Activated naive CD8-positive, alpha-beta T cell treated with anti-CD3 and anti-CD28 coated beads, Interleukin-2, amount 50 U/mL, for 24 hours (primary cell): ENCODE measurements at regions not wholly inside any gene's neighbourhood (a gene's known extent, or its start where the extent isn't known, plus 50 kb on each side); places are given as distances from the start of the nearest gene placed in this dataset.

Source experiments
- ATAC-seq: fragments of 150-1000 bp; cut with Tn5 transposase; one replicate; pipeline ENCODE4 v1.10.0; 2021
- DNase-seq: peaks from one replicate; pipeline ENCODE4 v3.0.0; 2021
- H3K27ac Mint-ChIP-seq: one replicate; pipeline ENCODE4 v1.8.0; 2021; ENCODE audit warnings: mild to moderate bottlenecking, mixed read lengths
- H3K27me3 Mint-ChIP-seq: one replicate; pipeline ENCODE4 v1.8.0; 2021; ENCODE audit warnings: mixed read lengths
- H3K36me3 Mint-ChIP-seq: one replicate; pipeline ENCODE4 v1.8.0; 2021; ENCODE audit warnings: low read depth, mixed read lengths
- H3K4me1 Mint-ChIP-seq: one replicate; pipeline ENCODE4 v1.8.0; 2021; ENCODE audit warnings: mixed read lengths
- H3K4me3 Mint-ChIP-seq: one replicate; pipeline ENCODE4 v1.8.0; 2021; ENCODE audit warnings: mild to moderate bottlenecking, moderate library complexity, mixed read lengths
- H3K9me3 Mint-ChIP-seq: one replicate; pipeline ENCODE4 v1.8.0; 2021; ENCODE audit warnings: mixed read lengths

GRCh38 chr18:8458546-8459215 is 150.6 kb upstream of the RAB12 start:
- ATAC-seq (no peak), DNase-seq (no peak)
- no peaks in the 10 kb centered on the region for H3K36me3 Mint-ChIP-seq
- no peaks in the 10 kb centered on the region for H3K9me3 Mint-ChIP-seq
- H3K27ac Mint-ChIP-seq = no peak overlapping the region
- H3K27me3 Mint-ChIP-seq = no peaks in the 10 kb centered on the region
- no peaks in the 10 kb centered on the region for H3K4me1 Mint-ChIP-seq
- no peak overlapping the region for H3K4me3 Mint-ChIP-seq

GRCh38 chr18:8460748-8461147 is 148.5 kb upstream of the RAB12 start:
- Mint-ChIP-seq H3K27me3 (no peaks in the 10 kb centered on the region), H3K4me1 (no peaks in the 10 kb centered on the region), H3K36me3 (no peaks in the 10 kb centered on the region), H3K4me3 (no peak overlapping the region), H3K9me3 (peaks cover 3% of the 10 kb centered on the region), H3K27ac (no peak overlapping the region)
- ATAC-seq (no peak), DNase-seq (no peak)

DNA sequence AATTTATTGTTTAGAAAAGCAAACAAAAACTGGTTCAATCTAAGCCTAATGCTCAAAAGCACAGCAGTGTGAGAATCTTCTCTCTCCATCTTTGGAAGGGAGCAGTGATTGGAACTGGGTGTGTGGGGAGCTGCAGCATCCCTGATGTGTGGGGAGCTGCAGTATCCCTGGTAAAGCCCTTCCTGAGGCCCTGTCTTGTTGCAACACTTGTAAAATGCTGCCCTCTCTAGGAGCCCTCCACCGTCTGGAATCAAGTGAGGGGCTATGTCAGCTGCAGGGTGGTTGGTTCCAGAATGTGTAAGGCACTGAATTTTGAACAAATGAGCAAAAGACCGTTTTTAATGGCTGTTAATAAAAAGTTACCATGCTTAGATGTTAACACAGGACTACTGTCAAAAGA is 147.7 kb upstream of the RAB12 start:
- no peaks in the 10 kb centered on the region for H3K4me1 Mint-ChIP-seq
- H3K27ac Mint-ChIP-seq = no peak overlapping the region
- ATAC-seq (no peak), DNase-seq (no peak)
- no peak overlapping the region for H3K4me3 Mint-ChIP-seq
- no peaks in the 10 kb centered on the region for H3K36me3 Mint-ChIP-seq
- no peaks in the 10 kb centered on the region for H3K27me3 Mint-ChIP-seq
- H3K9me3 Mint-ChIP-seq = peaks cover 3% of the 10 kb centered on the region

DNA sequence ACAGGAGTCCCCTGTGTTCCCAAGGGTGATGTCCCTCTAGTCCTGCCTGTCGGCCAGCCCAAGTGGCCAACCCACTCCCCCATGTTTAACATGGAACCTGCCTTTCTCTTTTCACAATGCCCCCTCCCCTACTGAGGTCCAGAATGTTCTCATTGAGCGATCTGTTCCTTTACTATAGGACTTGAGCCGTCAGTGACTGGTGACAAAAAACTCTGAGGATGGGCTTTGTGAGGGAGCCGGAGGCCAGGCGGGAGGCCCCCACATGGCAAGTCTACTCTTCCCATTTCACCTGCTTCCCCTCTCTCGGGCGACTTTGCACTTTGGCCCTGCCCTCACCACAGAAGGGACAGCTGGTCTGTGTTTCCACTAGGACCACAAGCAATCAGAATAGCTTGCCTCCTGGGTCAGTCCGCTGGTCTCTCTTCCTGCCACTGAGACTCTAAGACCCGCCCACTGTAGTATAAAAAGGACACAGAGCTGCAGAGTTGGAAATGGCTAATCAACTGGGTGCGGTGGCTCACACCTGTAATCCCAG is 146.5 kb upstream of the RAB12 start:
- Mint-ChIP-seq H3K4me3 (no peak overlapping the region), H3K4me1 (no peaks in the 10 kb centered on the region), H3K27ac (no peak overlapping the region), H3K27me3 (no peaks in the 10 kb centered on the region), H3K9me3 (peaks cover 3% of the 10 kb centered on the region), H3K36me3 (no peaks in the 10 kb centered on the region)
- DNase-seq = no peak
- no peak for ATAC-seq

DNA sequence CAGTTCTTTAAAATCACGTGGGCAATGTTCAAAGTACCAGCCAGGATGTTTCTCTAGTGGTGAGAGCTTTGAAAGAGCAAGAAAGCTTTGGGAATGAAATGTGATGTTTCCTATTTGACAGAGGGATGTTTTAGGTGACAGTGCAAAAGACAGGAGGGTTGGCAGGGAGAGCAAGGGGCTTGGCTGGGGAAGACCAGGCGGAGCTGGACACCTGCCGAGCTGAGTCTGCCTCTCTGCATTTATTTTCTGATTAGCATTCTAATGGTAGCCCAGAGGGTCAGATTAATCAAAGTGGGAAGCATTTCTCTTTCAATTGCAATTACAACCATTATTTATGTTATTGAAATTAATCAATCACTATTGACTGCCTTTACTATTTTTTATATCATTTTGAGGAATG is 145.4 kb upstream of the RAB12 start:
- Mint-ChIP-seq H3K27ac (no peak overlapping the region), H3K4me1 (no peaks in the 10 kb centered on the region), H3K36me3 (no peaks in the 10 kb centered on the region), H3K9me3 (peaks cover 3% of the 10 kb centered on the region), H3K4me3 (no peak overlapping the region), H3K27me3 (no peaks in the 10 kb centered on the region)
- ATAC-seq (no peak), DNase-seq (no peak)

- Mint-ChIP-seq H3K4me1 (no peaks in the 10 kb centered on the region), H3K9me3 (peaks cover 3% of the 10 kb centered on the region), H3K4me3 (no peak overlapping the region), H3K27ac (no peak overlapping the region), H3K36me3 (no peaks in the 10 kb centered on the region), H3K27me3 (no peaks in the 10 kb centered on the region)
- DNase-seq (no peak), ATAC-seq (no peak)
Observed at GRCh38 chr18:8468191-8468590, 141.0 kb upstream of the RAB12 start.

GRCh38 chr18:8468921-8469335 is 140.3 kb upstream of the RAB12 start:
- Mint-ChIP-seq H3K27ac (no peak overlapping the region), H3K4me1 (no peaks in the 10 kb centered on the region), H3K4me3 (no peak overlapping the region), H3K27me3 (no peaks in the 10 kb centered on the region), H3K9me3 (peaks cover 3% of the 10 kb centered on the region), H3K36me3 (no peaks in the 10 kb centered on the region)
- ATAC-seq (no peak), DNase-seq (no peak)

DNA sequence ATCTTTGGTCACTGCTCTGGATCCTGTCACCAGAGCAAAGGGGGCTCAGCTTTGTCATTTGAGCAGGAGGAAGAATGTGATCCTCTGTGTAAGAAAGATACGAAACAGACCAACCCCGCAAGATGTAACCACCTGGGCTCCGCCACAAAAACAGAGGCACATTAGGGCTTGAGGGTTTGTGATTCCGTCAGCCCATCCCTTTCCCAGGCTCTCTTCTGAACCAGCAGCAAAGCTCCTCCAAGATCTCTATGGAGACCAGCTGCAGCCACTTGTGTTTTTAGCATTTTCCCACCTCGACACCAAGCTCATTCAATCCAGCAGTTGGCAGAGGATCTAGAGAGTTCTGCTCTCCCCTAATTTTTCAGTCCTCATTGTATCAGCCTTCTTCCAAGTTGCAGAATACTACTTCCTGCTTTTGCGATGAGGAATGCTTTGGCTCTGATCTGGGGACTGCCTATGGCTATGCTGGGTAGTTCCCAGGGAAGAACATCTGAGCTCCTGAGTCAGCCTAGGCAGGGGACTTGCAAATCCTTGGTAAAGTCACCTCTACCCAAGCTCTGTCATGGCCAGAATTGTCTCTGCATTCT is 139.6 kb upstream of the RAB12 start:
- H3K27ac Mint-ChIP-seq = no peak overlapping the region
- no peak for DNase-seq
- peaks cover 1% of the 10 kb centered on the region for H3K9me3 Mint-ChIP-seq

DNA sequence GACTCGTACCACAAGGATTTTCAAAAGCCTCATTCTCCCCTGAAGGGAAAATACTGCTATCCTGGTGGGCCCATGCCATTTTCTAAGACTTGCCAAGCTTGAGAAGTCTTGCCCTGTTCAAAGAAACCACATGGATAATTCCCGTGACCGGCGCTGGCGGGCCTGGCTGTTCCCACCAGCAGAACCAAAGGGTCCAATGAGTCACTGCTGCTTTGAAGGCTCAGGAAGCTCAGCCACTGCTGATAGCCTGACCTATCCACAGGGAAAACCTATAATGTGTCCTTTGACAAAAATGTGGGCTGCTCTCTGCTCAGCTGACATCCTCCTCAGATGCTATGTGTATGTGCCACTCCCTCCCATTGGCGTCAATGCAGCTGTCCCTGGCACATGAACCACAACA is 137.9 kb upstream of the RAB12 start:
- no peaks in the 10 kb centered on the region for H3K36me3 Mint-ChIP-seq
- ATAC-seq (no peak), DNase-seq (no peak)
- H3K4me1 Mint-ChIP-seq = no peaks in the 10 kb centered on the region
- no peaks in the 10 kb centered on the region for H3K27me3 Mint-ChIP-seq
- H3K27ac Mint-ChIP-seq = no peak overlapping the region
- H3K9me3 Mint-ChIP-seq = no peaks in the 10 kb centered on the region
- H3K4me3 Mint-ChIP-seq = no peak overlapping the region

More for the DNA sequence above, 139.6 kb upstream of the RAB12 start:
- Mint-ChIP-seq H3K4me1 (no peaks in the 10 kb centered on the region), H3K27me3 (no peaks in the 10 kb centered on the region), H3K4me3 (no peak overlapping the region), H3K36me3 (no peaks in the 10 kb centered on the region)
- ATAC-seq = no peak

- Mint-ChIP-seq H3K27me3 (peaks cover 11% of the 10 kb centered on the region), H3K9me3 (no peaks in the 10 kb centered on the region), H3K4me3 (no peak overlapping the region), H3K4me1 (no peaks in the 10 kb centered on the region), H3K27ac (no peak overlapping the region), H3K36me3 (no peaks in the 10 kb centered on the region)
- ATAC-seq = no peak
- DNase-seq = no peak
Observed at GRCh38 chr18:8474661-8475060, 134.6 kb upstream of the RAB12 start.

DNA sequence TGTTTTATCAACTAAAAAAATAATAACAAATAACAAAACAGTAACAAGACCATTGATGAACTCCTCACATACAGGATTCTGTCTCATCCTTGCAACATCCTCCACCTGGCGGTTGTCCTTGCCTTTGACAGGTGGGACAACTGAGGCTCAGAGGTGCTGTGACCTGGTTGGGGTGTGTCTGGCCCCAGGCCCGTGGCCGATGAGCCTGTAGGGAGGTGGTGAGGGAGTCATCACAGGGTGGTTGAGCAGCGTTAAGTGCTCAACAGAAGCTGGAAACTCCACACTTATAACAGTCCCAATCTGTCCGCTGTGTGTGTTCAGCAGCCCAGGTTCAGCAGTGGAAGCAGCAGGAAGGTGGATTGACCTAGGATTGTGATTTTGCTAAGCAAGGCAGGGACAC is 131.6 kb upstream of the RAB12 start:
- no peaks in the 10 kb centered on the region for H3K9me3 Mint-ChIP-seq
- H3K36me3 Mint-ChIP-seq = no peaks in the 10 kb centered on the region
- ATAC-seq = no peak
- DNase-seq = no peak
- H3K27me3 Mint-ChIP-seq = peaks cover 11% of the 10 kb centered on the region
- no peak overlapping the region for H3K27ac Mint-ChIP-seq
- H3K4me1 Mint-ChIP-seq = no peaks in the 10 kb centered on the region
- no peak overlapping the region for H3K4me3 Mint-ChIP-seq

DNA sequence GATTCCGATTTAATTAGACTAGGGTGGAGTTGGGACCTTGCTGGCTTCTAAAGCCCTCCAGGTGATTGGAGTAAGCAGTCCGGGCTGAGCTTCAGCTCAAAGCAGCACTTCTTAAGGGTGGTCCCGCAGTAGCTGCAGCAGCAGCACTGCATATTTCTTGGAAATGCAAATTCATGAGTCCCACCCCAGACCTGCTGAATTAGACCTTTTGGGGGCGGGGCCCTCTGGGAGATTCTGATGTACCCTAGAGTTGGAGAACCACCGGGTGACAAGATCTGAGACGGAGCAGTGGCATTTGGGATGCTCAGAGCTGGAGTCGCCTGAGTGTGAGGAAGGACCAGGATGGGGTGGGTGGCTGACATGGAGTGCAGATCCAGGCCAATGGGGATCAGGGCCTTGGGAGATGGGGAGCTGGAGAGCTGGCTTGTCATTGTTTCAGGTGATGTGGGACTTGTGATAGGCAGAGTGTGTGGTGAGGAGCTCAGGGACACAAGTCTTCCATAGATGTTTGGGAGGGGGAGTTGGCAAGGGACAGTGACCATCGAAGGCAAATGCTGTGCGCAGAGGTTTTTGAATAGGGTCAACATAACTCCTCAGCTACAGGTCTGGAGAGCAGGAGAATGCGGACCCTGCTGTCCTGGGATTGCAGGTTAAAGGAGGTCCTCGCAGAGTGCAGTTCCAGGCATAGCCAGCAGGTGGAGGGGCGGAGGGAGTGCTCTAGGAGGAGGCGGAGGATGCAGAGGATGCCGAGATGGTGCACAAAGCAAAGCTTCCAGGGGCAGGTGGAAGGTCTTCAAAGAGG is 130.9 kb upstream of the RAB12 start:
- peaks cover 11% of the 10 kb centered on the region for H3K27me3 Mint-ChIP-seq
- ATAC-seq = peak; percentile 67
- no peaks in the 10 kb centered on the region for H3K9me3 Mint-ChIP-seq
- no peak overlapping the region for H3K4me3 Mint-ChIP-seq
- no peaks in the 10 kb centered on the region for H3K36me3 Mint-ChIP-seq
- H3K27ac Mint-ChIP-seq = no peak overlapping the region
- H3K4me1 Mint-ChIP-seq = no peaks in the 10 kb centered on the region
- peak; percentile 72 for DNase-seq

DNA sequence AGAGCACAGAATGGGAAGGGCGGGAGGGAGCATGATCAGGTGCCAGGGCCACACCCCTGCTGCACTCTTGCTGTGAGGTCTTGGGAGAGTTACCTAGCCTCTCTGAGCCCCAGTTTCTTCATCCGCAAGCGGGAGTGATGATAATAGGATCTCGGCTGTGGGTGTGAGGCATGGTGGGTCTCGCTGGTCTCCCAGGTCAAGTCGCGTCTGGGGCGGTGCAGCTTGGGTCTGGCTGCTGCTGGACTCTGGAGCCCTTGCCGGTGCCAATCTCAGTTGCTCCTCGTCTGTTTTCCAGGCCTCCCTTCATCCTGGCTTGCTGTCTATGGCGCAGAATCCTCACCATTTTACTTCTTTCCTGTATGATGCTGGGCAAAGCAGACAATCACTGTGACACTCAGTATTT is 130.3 kb upstream of the RAB12 start:
- Mint-ChIP-seq H3K27me3 (peaks cover 14% of the 10 kb centered on the region), H3K27ac (no peak overlapping the region), H3K9me3 (no peaks in the 10 kb centered on the region), H3K4me1 (no peaks in the 10 kb centered on the region), H3K36me3 (no peaks in the 10 kb centered on the region), H3K4me3 (no peak overlapping the region)
- ATAC-seq = no peak
- no peak for DNase-seq

DNA sequence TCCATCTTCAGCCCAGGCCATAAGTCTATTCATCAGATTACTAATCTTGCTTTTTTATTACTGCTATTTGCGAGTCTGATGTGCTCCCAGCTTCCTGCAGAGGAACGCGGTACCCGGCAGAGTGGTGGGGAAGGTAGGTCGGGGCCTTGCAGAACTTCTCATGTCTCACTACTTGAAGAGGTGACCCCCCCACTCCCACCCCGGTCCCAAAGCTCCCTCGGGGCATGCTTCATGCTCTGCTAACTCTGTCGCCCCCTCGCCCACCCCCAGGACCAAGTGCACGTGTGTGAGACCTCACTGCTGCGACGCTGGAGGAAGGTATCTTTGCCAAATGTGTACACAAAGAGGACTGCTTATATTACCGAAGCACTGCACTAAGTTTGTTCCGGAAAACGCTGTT is 129.4 kb upstream of the RAB12 start:
- Mint-ChIP-seq H3K9me3 (no peaks in the 10 kb centered on the region), H3K27ac (no peak overlapping the region), H3K36me3 (no peaks in the 10 kb centered on the region), H3K27me3 (peaks cover 14% of the 10 kb centered on the region), H3K4me1 (no peaks in the 10 kb centered on the region), H3K4me3 (no peak overlapping the region)
- ATAC-seq = no peak
- no peak for DNase-seq
